Fibroblast of lung (primary cell): ENCODE measurements at regions not wholly inside any gene's neighbourhood (a gene's known extent, or its start where the extent isn't known, plus 50 kb on each side); places are given as distances from the start of the nearest gene placed in this dataset.

ENCODE experiments used
- DNase-seq, 2 donors: peaks; one replicate each; pipeline versions ENCODE4 v3.0.0 to v3.0.0-alpha.2; 2010; ENCODE audit warnings: low read depth in 2 of 2
- H2AFZ ChIP-seq: 2 replicates; pipeline ENCODE4 v1.5.1; 2012; ENCODE audit warnings: low read length, control low read depth, inconsistent platforms
- H3K27ac ChIP-seq: 2 replicates; pipeline ENCODE4 v1.5.1; 2011; ENCODE audit warnings: low read length, control low read depth; ENCODE audit not compliant: insufficient read depth
- H3K27me3 ChIP-seq: 2 replicates; pipeline ENCODE4 v1.5.1; 2011; ENCODE audit warnings: mild to moderate bottlenecking, low read length; ENCODE audit not compliant: control insufficient read depth, insufficient read depth
- H3K36me3 ChIP-seq: 2 replicates; pipeline ENCODE4 v1.5.1; 2011; ENCODE audit warnings: low read length; ENCODE audit not compliant: control insufficient read depth, insufficient read depth
- H3K4me1 ChIP-seq: 2 replicates; pipeline ENCODE4 v1.5.1; 2011; ENCODE audit warnings: low read length; ENCODE audit not compliant: control insufficient read depth, insufficient read depth; ENCODE audit errors: extremely low read depth
- H3K4me2 ChIP-seq: 2 replicates; pipeline ENCODE4 v1.5.1; 2011; ENCODE audit warnings: low read length, control low read depth; ENCODE audit not compliant: insufficient read depth; ENCODE audit errors: extremely low read depth
- H3K4me3 ChIP-seq, 4 experiments: fragments of 200-600 bp in 1 of 4; sonication (generic) in 1 of 4; replicated peaks in 1 of 4; 2 replicates each; pipeline ENCODE4 v1.5.1; 2011 to 2016; ENCODE audit warnings: low read length in 4 of 4, low read depth in 3 of 4, mild to moderate bottlenecking in 3 of 4, control low read depth in 2 of 4, inconsistent platforms in 1 of 4, mixed read lengths in 1 of 4; ENCODE audit not compliant: insufficient read depth in 1 of 4; ENCODE audit errors: control extremely low read depth in 1 of 4
- H3K79me2 ChIP-seq: 2 replicates; pipeline ENCODE4 v1.5.1; 2012; ENCODE audit warnings: mild to moderate bottlenecking, low read length, inconsistent platforms; ENCODE audit not compliant: control insufficient read depth, insufficient read depth
- H3K9ac ChIP-seq: 2 replicates; pipeline ENCODE4 v1.5.1; 2011; ENCODE audit warnings: mild to moderate bottlenecking, low read length, control low read depth; ENCODE audit not compliant: insufficient read depth
- H3K9me3 ChIP-seq: 2 replicates; pipeline ENCODE4 v1.5.1; 2012; ENCODE audit warnings: low read depth, low read length; ENCODE audit not compliant: control insufficient read depth, insufficient read depth
- H4K20me1 ChIP-seq: 2 replicates; pipeline ENCODE4 v1.5.1; 2011; ENCODE audit warnings: low read length; ENCODE audit not compliant: control insufficient read depth, insufficient read depth; ENCODE audit errors: extremely low read depth
- EZH2 ChIP-seq: IDR thresholded peaks from 2 replicates; pipeline ENCODE4 v1.5.1; 2012; ENCODE audit warnings: low read length, control low read depth, mild to moderate bottlenecking; ENCODE audit errors: missing control alignments
- TF ChIP-seq, protein P1 (sequence below), 2 donors: IDR thresholded peaks in 1 of 2; conservative IDR thresholded peaks in 1 of 2; 1 replicate in 1 of 2; 2 replicates in 1 of 2; pipeline ENCODE4 v1.5.1; 2011 to 2012; ENCODE audit warnings: low read length in 2 of 2, control low read depth in 1 of 2, inconsistent platforms in 1 of 2, low read depth in 1 of 2, mild to moderate bottlenecking in 1 of 2

DNA sequence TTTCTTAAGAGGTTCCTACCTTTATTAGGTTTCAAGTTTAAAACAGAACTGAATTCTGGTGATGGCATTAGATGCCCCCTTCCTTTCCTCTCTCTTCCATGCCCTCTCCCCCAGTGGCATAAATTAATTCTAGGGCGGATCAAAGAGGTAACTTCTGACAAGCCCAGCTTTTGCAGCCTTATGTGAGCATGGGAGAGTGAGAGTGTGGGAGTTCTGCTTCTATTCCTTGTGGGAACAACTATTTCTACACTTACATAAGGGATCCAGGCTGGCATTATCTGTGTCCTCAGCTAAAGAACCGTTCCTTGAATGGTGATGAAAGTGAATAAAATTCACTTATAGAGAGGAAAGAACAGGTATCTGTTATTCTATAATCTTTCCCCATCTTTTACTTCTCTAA is 437.6 kb downstream of the KIF4B start:
- H3K27me3 ChIP-seq = no peaks in the 10 kb centered on the region
- H2AFZ ChIP-seq = no peak overlapping the region
- H3K79me2 ChIP-seq = no peaks in the 10 kb centered on the region
- no peaks in the 10 kb centered on the region for H3K4me1 ChIP-seq
- H3K27ac ChIP-seq = no peak overlapping the region
- H3K4me3 ChIP-seq = no peak overlapping the region
- no peaks in the 10 kb centered on the region for H4K20me1 ChIP-seq
- H3K36me3 ChIP-seq = no peaks in the 10 kb centered on the region
- no peaks in the 10 kb centered on the region for H3K9me3 ChIP-seq
- DNase-seq = no peak
- TF ChIP-seq, protein P1, sequence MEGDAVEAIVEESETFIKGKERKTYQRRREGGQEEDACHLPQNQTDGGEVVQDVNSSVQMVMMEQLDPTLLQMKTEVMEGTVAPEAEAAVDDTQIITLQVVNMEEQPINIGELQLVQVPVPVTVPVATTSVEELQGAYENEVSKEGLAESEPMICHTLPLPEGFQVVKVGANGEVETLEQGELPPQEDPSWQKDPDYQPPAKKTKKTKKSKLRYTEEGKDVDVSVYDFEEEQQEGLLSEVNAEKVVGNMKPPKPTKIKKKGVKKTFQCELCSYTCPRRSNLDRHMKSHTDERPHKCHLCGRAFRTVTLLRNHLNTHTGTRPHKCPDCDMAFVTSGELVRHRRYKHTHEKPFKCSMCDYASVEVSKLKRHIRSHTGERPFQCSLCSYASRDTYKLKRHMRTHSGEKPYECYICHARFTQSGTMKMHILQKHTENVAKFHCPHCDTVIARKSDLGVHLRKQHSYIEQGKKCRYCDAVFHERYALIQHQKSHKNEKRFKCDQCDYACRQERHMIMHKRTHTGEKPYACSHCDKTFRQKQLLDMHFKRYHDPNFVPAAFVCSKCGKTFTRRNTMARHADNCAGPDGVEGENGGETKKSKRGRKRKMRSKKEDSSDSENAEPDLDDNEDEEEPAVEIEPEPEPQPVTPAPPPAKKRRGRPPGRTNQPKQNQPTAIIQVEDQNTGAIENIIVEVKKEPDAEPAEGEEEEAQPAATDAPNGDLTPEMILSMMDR (conservative IDR thresholded peaks at IDR 0.05 in 1 of 2, IDR thresholded peaks at IDR 0.05 in 1 of 2; ENCODE audit: low read depth in 1 of 2, low read length in 2 of 2) = no peak
- TF ChIP-seq EZH2 = no peak
- no peak overlapping the region for H3K4me2 ChIP-seq
- no peak overlapping the region for H3K9ac ChIP-seq

DNA sequence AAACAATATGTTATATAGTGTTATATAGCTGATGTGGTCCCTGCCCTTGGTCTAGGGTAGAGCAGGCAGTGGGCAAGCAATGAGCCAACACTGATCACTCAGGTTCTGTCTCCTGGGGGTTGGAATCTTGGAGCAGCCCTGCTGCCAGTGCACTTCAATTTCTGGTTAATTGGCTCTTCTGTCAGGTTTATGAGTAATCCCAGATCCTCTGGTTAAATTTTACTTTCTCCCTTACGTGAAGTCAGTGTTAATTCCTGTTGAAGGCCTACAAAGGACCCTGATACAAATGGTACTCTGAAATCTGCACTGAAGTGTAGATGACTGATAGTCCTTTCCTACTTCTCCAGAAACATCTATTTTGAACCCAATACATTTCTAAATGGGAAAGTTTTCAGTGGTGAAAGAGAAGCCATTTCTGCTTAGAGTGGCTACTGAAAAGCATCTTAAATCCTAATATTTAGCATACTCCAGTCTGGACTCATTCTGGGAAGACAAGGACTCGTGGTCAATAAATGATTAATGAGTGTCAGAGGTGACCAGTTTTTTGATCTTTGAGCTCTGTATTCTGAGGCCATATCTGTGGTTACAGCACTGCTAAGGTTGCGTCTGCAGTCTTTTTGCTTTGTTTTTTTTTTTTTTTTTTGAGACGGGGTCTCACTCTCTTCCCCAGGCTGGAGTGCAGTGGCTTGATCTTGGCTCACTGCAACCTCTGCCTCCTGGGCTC is 442.4 kb downstream of the KIF4B start:
- H3K4me2 ChIP-seq = no peak overlapping the region
- no peak for TF ChIP-seq EZH2
- TF ChIP-seq, protein P1 (conservative IDR thresholded peaks at IDR 0.05 in 1 of 2, IDR thresholded peaks at IDR 0.05 in 1 of 2; ENCODE audit: low read depth in 1 of 2, low read length in 2 of 2) = no peak
- no peak overlapping the region for H3K27ac ChIP-seq
- H3K36me3 ChIP-seq = no peaks in the 10 kb centered on the region
- no peaks in the 10 kb centered on the region for H3K27me3 ChIP-seq
- H3K9ac ChIP-seq = no peak overlapping the region
- no peaks in the 10 kb centered on the region for H3K9me3 ChIP-seq
- H4K20me1 ChIP-seq = no peaks in the 10 kb centered on the region
- H3K4me3 ChIP-seq = no peak overlapping the region
- no peaks in the 10 kb centered on the region for H3K4me1 ChIP-seq
- no peaks in the 10 kb centered on the region for H3K79me2 ChIP-seq
- no peak for DNase-seq
- no peak overlapping the region for H2AFZ ChIP-seq

DNA sequence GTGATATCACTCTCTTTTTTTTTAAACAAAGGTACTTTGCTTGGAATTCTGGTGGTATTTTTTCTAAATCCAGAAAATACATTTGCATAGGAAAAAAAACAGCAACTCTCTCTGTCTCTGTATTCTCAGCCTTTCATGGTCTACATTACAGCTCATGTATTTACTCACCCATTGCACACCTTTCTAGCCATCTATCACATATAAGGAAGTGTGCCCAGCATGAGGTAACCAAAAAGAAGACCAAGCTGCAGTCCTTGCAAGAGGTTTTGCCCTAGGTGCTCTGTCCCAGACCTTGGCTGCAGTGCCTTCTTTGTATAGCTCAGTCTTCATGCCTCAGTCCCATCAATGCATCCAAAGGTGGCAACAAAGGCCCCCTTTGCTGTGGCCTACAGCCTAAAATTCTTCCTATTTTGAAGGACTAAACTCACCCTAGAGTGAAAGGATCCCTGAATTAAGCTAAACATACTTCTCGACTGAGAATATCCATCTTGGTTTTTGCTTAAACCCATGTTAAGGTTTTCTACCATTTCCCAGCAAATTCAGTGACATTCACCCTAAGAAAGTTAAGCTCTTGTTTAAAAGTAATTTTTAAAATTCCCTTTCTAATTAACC is 446.4 kb downstream of the KIF4B start:
- TF ChIP-seq, protein P1 (conservative IDR thresholded peaks at IDR 0.05 in 1 of 2, IDR thresholded peaks at IDR 0.05 in 1 of 2; ENCODE audit: low read depth in 1 of 2, low read length in 2 of 2) = no peak
- TF ChIP-seq EZH2 = no peak

More for the DNA sequence above, 446.4 kb downstream of the KIF4B start:
- no peak overlapping the region for H2AFZ ChIP-seq
- no peaks in the 10 kb centered on the region for H3K36me3 ChIP-seq
- DNase-seq = no peak
- H3K9ac ChIP-seq = no peak overlapping the region
- H3K4me1 ChIP-seq = no peaks in the 10 kb centered on the region
- no peaks in the 10 kb centered on the region for H3K9me3 ChIP-seq
- H3K27me3 ChIP-seq = no peaks in the 10 kb centered on the region
- no peak overlapping the region for H3K4me3 ChIP-seq
- H3K27ac ChIP-seq = no peak overlapping the region
- no peaks in the 10 kb centered on the region for H3K79me2 ChIP-seq
- no peaks in the 10 kb centered on the region for H4K20me1 ChIP-seq
- H3K4me2 ChIP-seq = no peak overlapping the region
